IMR-90 (cell line): ENCODE measurements at regions not wholly inside any gene's neighbourhood (a gene's known extent, or its start where the extent isn't known, plus 50 kb on each side); places are given as distances from the start of the nearest gene placed in this dataset.

Experiments
- ATAC-seq: fragments of 200-7000 bp; cut with Tn5 transposase; 2 replicates; pipeline ENCODE4 v1.9.1; 2020; ENCODE audit warnings: low read depth, mild to moderate bottlenecking, moderate library complexity
- BruUV-seq: library from RNA; stranded (reverse); fragments of 400-500 nt; replicated peaks from 2 replicates; lab custom pipeline; 2021; lab: Mats Ljungman, UMichigan
- CTCF ChIA-PET: fragments of 300-600 bp; formaldehyde crosslinking; extraction: SDS; loops from one replicate; lab custom pipeline; 2021; ENCODE audit warnings: antibody characterized with exemption; lab: Yijun Ruan, JAX
- POLR2A ChIA-PET: fragments of 300-600 bp; sonication (Branson Sonifier 250); formaldehyde crosslinking; loops from one replicate; lab custom pipeline; 2022; ENCODE audit warnings: antibody characterized with exemption; ENCODE audit not compliant: unreplicated experiment; lab: Charles Lee
- DNase-seq: peaks from one replicate; pipeline ENCODE4 v3.0.0; 2013
- H2AFZ ChIP-seq: replicated peaks from 2 replicates; pipeline ENCODE3; 2013; ENCODE audit warnings: low read length, mild to moderate bottlenecking; ENCODE audit not compliant: poor library complexity
- H2AK5ac ChIP-seq: 2 replicates; pipeline ENCODE4 v1.6.1; 2013; ENCODE audit warnings: low read depth, low read length, inconsistent platforms
- H2AK9ac ChIP-seq: replicated peaks from 2 replicates; pipeline ENCODE3; 2013; ENCODE audit warnings: mild to moderate bottlenecking, low read depth, low read length, moderate library complexity; ENCODE audit not compliant: poor library complexity
- H2BK120ac ChIP-seq: 2 replicates; pipeline ENCODE4 v1.6.1; 2013; ENCODE audit warnings: low read depth, low read length, inconsistent platforms
- H2BK15ac ChIP-seq: 3 replicates; pipeline ENCODE4 v1.6.1; 2013; ENCODE audit warnings: low read depth, low read length, inconsistent platforms
- H2BK20ac ChIP-seq: 2 replicates; pipeline ENCODE4 v1.6.1; 2013; ENCODE audit warnings: low read depth, mild to moderate bottlenecking, inconsistent platforms, low read length, moderate library complexity
- H2BK5ac ChIP-seq: 2 replicates; pipeline ENCODE4 v1.6.1; 2013; ENCODE audit warnings: mild to moderate bottlenecking, low read depth, low read length, inconsistent platforms; ENCODE audit not compliant: poor library complexity, severe bottlenecking
- H3K14ac ChIP-seq: replicated peaks from 2 replicates; pipeline ENCODE4 v1.6.1; 2013; ENCODE audit warnings: low read depth, low read length, inconsistent platforms
- H3K18ac ChIP-seq: 2 replicates; pipeline ENCODE4 v1.6.1; 2013; ENCODE audit warnings: low read depth, low read length, control low read depth
- H3K23ac ChIP-seq: 2 replicates; pipeline ENCODE4 v1.6.1; 2013; ENCODE audit warnings: low read depth, low read length, inconsistent platforms
- H3K27ac ChIP-seq: 2 replicates; pipeline ENCODE4 v1.5.1; 2013; ENCODE audit warnings: mild to moderate bottlenecking, control low read depth, low read length; ENCODE audit not compliant: insufficient read depth
- H3K27me3 ChIP-seq: 2 replicates; pipeline ENCODE4 v1.6.1; 2013; ENCODE audit warnings: low read length; ENCODE audit not compliant: control insufficient read depth, insufficient read depth
- H3K36me3 ChIP-seq: 2 replicates; pipeline ENCODE4 v1.6.1; 2013; ENCODE audit warnings: low read length, mixed read lengths; ENCODE audit not compliant: control insufficient read depth, insufficient read depth
- H3K4ac ChIP-seq: 2 replicates; pipeline ENCODE4 v1.6.1; 2013; ENCODE audit warnings: low read depth, low read length, inconsistent platforms
- H3K4me1 ChIP-seq: 2 replicates; pipeline ENCODE4 v1.6.1; 2013; ENCODE audit warnings: low read length, mixed read lengths; ENCODE audit not compliant: control insufficient read depth, insufficient read depth
- H3K4me2 ChIP-seq: 2 replicates; pipeline ENCODE4 v1.6.1; 2013; ENCODE audit warnings: low read depth, mild to moderate bottlenecking, control low read depth, low read length, moderate library complexity
- H3K4me3 ChIP-seq: 2 replicates; pipeline ENCODE4 v1.5.1; 2013; ENCODE audit warnings: low read depth, mild to moderate bottlenecking, control low read depth, low read length, moderate library complexity; ENCODE audit not compliant: insufficient read depth
- H3K56ac ChIP-seq: 2 replicates; pipeline ENCODE4 v1.6.1; 2013; ENCODE audit warnings: low read length, inconsistent platforms; ENCODE audit not compliant: insufficient read depth; ENCODE audit errors: extremely low read depth
- H3K79me1 ChIP-seq, 2 experiments: 2 replicates each; pipeline ENCODE4 v1.6.1; 2013; ENCODE audit warnings: low read length in 2 of 2, inconsistent platforms in 1 of 2, low read depth in 1 of 2
- H3K9ac ChIP-seq: 2 replicates; pipeline ENCODE4 v1.6.1; 2013; ENCODE audit warnings: low read depth, low read length, control low read depth
- H3K9me1 ChIP-seq: 2 replicates; pipeline ENCODE4 v1.6.1; 2013; ENCODE audit warnings: low read length, inconsistent platforms; ENCODE audit not compliant: insufficient read depth
- H3K9me3 ChIP-seq: 2 replicates; pipeline ENCODE4 v1.6.1; 2013; ENCODE audit warnings: low read length; ENCODE audit not compliant: control insufficient read depth, insufficient read depth
- H4K20me1 ChIP-seq: 2 replicates; pipeline ENCODE4 v1.6.1; 2013; ENCODE audit warnings: low read length, inconsistent platforms; ENCODE audit not compliant: insufficient read depth
- H4K5ac ChIP-seq: 2 replicates; pipeline ENCODE4 v1.6.1; 2013; ENCODE audit warnings: mild to moderate bottlenecking, low read depth, low read length, control low read depth
- H4K8ac ChIP-seq, 2 experiments: 2 replicates each; pipeline ENCODE4 v1.6.1; 2013; ENCODE audit warnings: low read depth in 2 of 2, low read length in 2 of 2, control low read depth in 1 of 2, inconsistent platforms in 1 of 2
- H4K91ac ChIP-seq: 2 replicates; pipeline ENCODE4 v1.6.1; 2013; ENCODE audit warnings: low read depth, low read length, inconsistent platforms; ENCODE audit not compliant: insufficient read depth
- CEBPB ChIP-seq: IDR thresholded peaks from 2 replicates; pipeline ENCODE4 v1.6.1; 2012; ENCODE audit warnings: low read depth, low read length, improper control_type of control experiment
- FOS ChIP-seq: fragments of 150-350 bp; IDR thresholded peaks from 2 replicates; pipeline ENCODE4 v1.6.1; 2016; ENCODE audit warnings: low read depth, low read length
- MXI1 ChIP-seq: IDR thresholded peaks from 2 replicates; pipeline ENCODE4 v1.6.1; 2012; ENCODE audit warnings: low read depth, mild to moderate bottlenecking, low read length, moderate library complexity, borderline replicate concordance
- NFE2L2 ChIP-seq: fragments of 150-350 bp; IDR thresholded peaks from 2 replicates; pipeline ENCODE4 v1.6.1; 2016; ENCODE audit warnings: low read depth, mild to moderate bottlenecking, low read length
- RCOR1 ChIP-seq: IDR thresholded peaks from 2 replicates; pipeline ENCODE4 v1.6.1; 2012; ENCODE audit warnings: mild to moderate bottlenecking, low read length, improper control_type of control experiment; ENCODE audit not compliant: insufficient replicate concordance
- WGBS, 2 experiments: methylation state at CpG; one replicate each; pipeline versions ENCODE4 v1.1.5 to v1.1.7; 2013; ENCODE audit warnings: missing lambda C conversion rate in 2 of 2; ENCODE audit not compliant: insufficient read length in 1 of 2; ENCODE audit errors: extremely low coverage in 2 of 2; 5-methylcytosine and 5-hydroxymethylcytosine counted together
- dilution Hi-C: fragments of 300-500 bp; cut with HindIII; formaldehyde crosslinking; loops from one replicate; pipeline ENCODE4 v1.14.3; 2018; ENCODE audit warnings: low sequenced_read_pairs; ENCODE audit not compliant: unreplicated experiment
- in situ Hi-C: fragments of 300-500 bp; cut with MboI; formaldehyde crosslinking; loops from 3 replicates; pipeline ENCODE4 v1.14.3; 2019; ENCODE audit warnings: low sequenced_read_pairs, inconsistent platforms, mixed read lengths
- intact Hi-C: fragments of 100-400 bp; cut with micrococcal nuclease; formaldehyde crosslinking; loops from 2 replicates; pipeline ENCODE4 v1.10.0; 2022
- TF ChIP-seq, protein P1 (sequence below): fragments of 150-350 bp; IDR thresholded peaks from 2 replicates; pipeline ENCODE4 v1.6.1; 2016; ENCODE audit warnings: low read depth, mild to moderate bottlenecking, low read length, moderate library complexity, borderline replicate concordance
- TF ChIP-seq, protein P2 (sequence below): conservative IDR thresholded peaks from 2 replicates; pipeline ENCODE4 v1.5.1; 2012; ENCODE audit warnings: mild to moderate bottlenecking, low read depth, low read length, improper control_type of control experiment

DNA sequence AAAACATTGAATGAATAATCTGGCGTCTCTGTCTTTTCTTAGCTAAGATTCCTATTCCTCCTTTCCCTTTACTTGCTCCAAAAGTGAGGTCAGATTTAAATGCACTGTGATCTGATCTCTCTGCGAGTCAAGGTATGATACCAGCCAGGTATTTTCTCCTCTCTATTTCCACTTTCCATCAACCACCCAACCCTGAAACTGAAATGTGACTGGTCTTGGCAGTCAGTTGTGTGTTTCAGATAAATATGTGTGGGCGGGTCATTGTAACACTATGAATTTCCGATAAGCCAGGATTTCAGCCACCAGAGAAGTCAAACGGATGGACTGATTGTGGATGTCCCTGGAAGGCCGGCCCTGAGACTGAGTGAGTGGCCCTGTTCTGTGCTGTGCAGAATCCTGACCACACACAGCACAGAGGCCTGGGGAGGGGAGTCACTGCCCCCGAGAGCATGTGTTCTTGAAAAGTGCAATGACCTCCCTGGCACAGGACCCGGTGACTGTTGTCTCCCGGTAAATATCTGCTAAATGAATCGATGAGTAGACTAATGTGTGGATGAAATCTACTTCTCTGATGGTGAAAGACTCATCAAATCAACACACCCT is 612.5 kb upstream of the TMEM132C start:
- no peak overlapping the region for H2AK9ac ChIP-seq
- H2BK20ac ChIP-seq, result no peak overlapping the region
- H3K14ac ChIP-seq, result no peak overlapping the region
- peaks cover 3% of the 10 kb centered on the region; the same call in 1 of the 2 replicates for H3K9me1 ChIP-seq
- no peaks in the 10 kb centered on the region for H3K79me1 ChIP-seq
- no peak for DNase-seq
- H3K36me3 ChIP-seq, result no peaks in the 10 kb centered on the region
- ChIA-PET CTCF (no interaction called here), POLR2A (no interaction called here)
- no CpG with 5 or more reads among the region's 10 CpGs for WGBS, 2 experiments
- no peak overlapping the region for H4K8ac ChIP-seq
- H2AFZ ChIP-seq, result no peak overlapping the region
- no peak overlapping the region for H4K91ac ChIP-seq
- no peak overlapping the region for H3K23ac ChIP-seq
- no peak overlapping the region for H2BK5ac ChIP-seq
- in situ Hi-C loops (no loop called here), dilution Hi-C loops (no loop called here), intact Hi-C loops (no loop called here)
- ATAC-seq, result no peak
- no peak overlapping the region for H3K56ac ChIP-seq
- H4K20me1 ChIP-seq, result no peaks in the 10 kb centered on the region
- no peak overlapping the region for H2BK120ac ChIP-seq
- no TSS peak for BruUV-seq
- H2AK5ac ChIP-seq, result no peak overlapping the region
- peaks cover 4% of the 10 kb centered on the region; the same call in 1 of the 2 replicates for H3K9me3 ChIP-seq
- no peak for TF ChIP-seq MXI1
- TF ChIP-seq RCOR1, result no peak
- TF ChIP-seq, protein P1, sequence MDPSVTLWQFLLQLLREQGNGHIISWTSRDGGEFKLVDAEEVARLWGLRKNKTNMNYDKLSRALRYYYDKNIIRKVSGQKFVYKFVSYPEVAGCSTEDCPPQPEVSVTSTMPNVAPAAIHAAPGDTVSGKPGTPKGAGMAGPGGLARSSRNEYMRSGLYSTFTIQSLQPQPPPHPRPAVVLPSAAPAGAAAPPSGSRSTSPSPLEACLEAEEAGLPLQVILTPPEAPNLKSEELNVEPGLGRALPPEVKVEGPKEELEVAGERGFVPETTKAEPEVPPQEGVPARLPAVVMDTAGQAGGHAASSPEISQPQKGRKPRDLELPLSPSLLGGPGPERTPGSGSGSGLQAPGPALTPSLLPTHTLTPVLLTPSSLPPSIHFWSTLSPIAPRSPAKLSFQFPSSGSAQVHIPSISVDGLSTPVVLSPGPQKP, result no peak
- TF ChIP-seq, protein P2, sequence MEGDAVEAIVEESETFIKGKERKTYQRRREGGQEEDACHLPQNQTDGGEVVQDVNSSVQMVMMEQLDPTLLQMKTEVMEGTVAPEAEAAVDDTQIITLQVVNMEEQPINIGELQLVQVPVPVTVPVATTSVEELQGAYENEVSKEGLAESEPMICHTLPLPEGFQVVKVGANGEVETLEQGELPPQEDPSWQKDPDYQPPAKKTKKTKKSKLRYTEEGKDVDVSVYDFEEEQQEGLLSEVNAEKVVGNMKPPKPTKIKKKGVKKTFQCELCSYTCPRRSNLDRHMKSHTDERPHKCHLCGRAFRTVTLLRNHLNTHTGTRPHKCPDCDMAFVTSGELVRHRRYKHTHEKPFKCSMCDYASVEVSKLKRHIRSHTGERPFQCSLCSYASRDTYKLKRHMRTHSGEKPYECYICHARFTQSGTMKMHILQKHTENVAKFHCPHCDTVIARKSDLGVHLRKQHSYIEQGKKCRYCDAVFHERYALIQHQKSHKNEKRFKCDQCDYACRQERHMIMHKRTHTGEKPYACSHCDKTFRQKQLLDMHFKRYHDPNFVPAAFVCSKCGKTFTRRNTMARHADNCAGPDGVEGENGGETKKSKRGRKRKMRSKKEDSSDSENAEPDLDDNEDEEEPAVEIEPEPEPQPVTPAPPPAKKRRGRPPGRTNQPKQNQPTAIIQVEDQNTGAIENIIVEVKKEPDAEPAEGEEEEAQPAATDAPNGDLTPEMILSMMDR, result no peak
- no peak for TF ChIP-seq FOS
- no peak for TF ChIP-seq NFE2L2
- no peak for TF ChIP-seq CEBPB
- H2BK15ac ChIP-seq, result no peak overlapping the region
- H3K27ac ChIP-seq, result no peak overlapping the region
- H3K4me1 ChIP-seq, result peaks cover 2% of the 10 kb centered on the region; the same call in 1 of the 2 replicates
- H3K4ac ChIP-seq, result no peak overlapping the region
- H4K5ac ChIP-seq, result no peak overlapping the region
- no peaks in the 10 kb centered on the region for H3K27me3 ChIP-seq
- no peak overlapping the region for H3K4me3 ChIP-seq
- H3K18ac ChIP-seq, result no peak overlapping the region
- no peak overlapping the region for H3K9ac ChIP-seq
- no peak overlapping the region for H3K4me2 ChIP-seq
